ENCODE measurements at regions not wholly inside any gene's neighbourhood (a gene's known extent, or its start where the extent isn't known, plus 50 kb on each side); places are given as distances from the start of the nearest gene placed in this dataset.
"Not testable (repeated sequence)": the region's sequence is repeated elsewhere in the genome, so short reads cannot be mapped to it uniquely, and the experiment has no call there.

DNA sequence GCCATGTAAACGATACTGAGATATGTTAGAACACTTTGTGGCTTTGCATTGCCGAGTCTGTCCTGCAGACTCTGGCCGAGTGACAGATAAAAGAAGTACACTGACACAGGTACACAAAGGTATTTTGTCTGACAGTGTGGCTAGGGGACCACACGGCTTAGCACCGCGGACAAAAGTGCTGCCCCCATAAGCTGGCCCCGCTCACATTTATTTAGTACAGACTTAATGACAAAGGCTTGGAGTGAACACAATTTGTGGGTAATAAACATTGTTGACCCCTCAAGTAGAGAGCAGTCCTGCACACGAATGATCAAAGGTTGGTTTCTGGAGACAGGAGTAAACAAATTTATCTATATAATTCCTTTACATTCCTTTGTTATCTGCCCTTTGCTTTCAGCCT is 976.8 kb downstream of the TRAM1L1 start:
- TF ChIP-seq, protein P1, sequence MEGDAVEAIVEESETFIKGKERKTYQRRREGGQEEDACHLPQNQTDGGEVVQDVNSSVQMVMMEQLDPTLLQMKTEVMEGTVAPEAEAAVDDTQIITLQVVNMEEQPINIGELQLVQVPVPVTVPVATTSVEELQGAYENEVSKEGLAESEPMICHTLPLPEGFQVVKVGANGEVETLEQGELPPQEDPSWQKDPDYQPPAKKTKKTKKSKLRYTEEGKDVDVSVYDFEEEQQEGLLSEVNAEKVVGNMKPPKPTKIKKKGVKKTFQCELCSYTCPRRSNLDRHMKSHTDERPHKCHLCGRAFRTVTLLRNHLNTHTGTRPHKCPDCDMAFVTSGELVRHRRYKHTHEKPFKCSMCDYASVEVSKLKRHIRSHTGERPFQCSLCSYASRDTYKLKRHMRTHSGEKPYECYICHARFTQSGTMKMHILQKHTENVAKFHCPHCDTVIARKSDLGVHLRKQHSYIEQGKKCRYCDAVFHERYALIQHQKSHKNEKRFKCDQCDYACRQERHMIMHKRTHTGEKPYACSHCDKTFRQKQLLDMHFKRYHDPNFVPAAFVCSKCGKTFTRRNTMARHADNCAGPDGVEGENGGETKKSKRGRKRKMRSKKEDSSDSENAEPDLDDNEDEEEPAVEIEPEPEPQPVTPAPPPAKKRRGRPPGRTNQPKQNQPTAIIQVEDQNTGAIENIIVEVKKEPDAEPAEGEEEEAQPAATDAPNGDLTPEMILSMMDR (IDR thresholded peaks at IDR 0.05; ENCODE audit: control extremely low read depth, extremely low read depth): no peak
- Histone ChIP-seq H3K4me3 (no peak overlapping the region), H3K36me3 (ENCODE audit: control insufficient read depth in 4 of 4, insufficient read depth in 4 of 4, low read length in 4 of 4) (no peaks in the 10 kb centered on the region), H3K27me3 (ENCODE audit: control insufficient read depth in 3 of 3, insufficient read depth in 3 of 3, low read length in 2 of 3) (no peaks in the 10 kb centered on the region), H3K4me1 (ENCODE audit: control insufficient read depth in 5 of 5, insufficient read depth in 5 of 5, low read length in 5 of 5) (no peaks in the 10 kb centered on the region), H3K9me3 (ENCODE audit: control insufficient read depth in 4 of 4, insufficient read depth in 3 of 4, low read length in 3 of 4) (peaks cover 0 to 2% (median 0%) of the 10 kb centered on the region in 4 donors), H3K27ac (ENCODE audit: low read depth in 1 of 2, low read length in 1 of 2) (no peak overlapping the region), H3K9ac (ENCODE audit: insufficient read depth in 1 of 2, low read length in 2 of 2) (no peak overlapping the region)
- ATAC-seq (ENCODE audit: insufficient read depth, low FRiP score) (no peak), DNase-seq (no peak)
- 76 to 88% methylated on average over 8 of the region's 8 CpGs for WGBS, 2 donors

DNA sequence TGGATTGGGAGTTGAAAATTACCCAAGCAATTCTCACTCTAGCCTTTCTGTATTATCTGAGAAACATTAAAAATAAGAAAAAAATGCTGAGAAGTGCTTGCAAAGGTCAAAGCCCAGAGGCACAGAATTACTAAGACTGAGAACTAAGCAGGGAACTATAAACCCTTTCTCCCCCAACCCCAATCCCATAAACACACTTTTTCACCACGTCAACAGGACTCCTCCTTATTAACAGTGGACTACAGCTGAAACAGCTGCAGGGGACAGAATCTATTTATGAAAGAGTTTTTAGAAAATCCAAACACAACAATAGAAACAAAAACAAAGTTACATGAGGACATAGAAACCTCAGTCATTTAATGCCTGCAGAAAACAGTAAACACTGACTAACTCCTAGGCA is 984.1 kb downstream of the TRAM1L1 start:
- TF ChIP-seq, protein P1 (IDR thresholded peaks at IDR 0.05; ENCODE audit: control extremely low read depth, extremely low read depth): no peak
- no peak for ATAC-seq (ENCODE audit: insufficient read depth, low FRiP score)

DNA sequence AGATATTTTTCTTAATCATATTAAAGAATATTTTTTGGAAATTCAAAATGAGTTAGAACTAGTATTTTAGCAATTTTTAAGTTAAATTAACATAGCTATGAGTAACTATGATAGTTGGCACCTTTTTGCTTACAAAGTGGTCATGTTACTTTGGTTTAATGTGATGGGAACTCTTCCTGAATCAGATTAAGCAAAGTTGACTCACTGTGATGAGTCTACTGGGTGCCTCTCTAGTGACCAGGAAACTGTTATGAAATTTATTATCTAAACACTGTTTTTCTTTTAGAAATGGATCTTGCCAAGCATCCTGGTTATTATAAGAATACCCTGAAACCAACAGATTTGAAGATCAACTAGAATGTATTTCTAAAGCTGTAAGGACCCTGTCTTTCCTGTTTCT is 985.8 kb downstream of the TRAM1L1 start:
- TF ChIP-seq, protein P1 (IDR thresholded peaks at IDR 0.05; ENCODE audit: control extremely low read depth, extremely low read depth): no peak
- ATAC-seq (ENCODE audit: insufficient read depth, low FRiP score): no peak
- no peaks in the 10 kb centered on the region for H3K4me1 ChIP-seq (ENCODE audit: control insufficient read depth in 5 of 5, insufficient read depth in 5 of 5, low read length in 5 of 5)
- H3K36me3 ChIP-seq (ENCODE audit: control insufficient read depth in 4 of 4, insufficient read depth in 4 of 4, low read length in 4 of 4): no peaks in the 10 kb centered on the region
- no peak overlapping the region for H3K4me3 ChIP-seq
- H3K9me3 ChIP-seq (ENCODE audit: control insufficient read depth in 4 of 4, insufficient read depth in 3 of 4, low read length in 3 of 4): peaks cover 0 to 10% (median 4%) of the 10 kb centered on the region in 4 donors
- no peaks in the 10 kb centered on the region for H3K27me3 ChIP-seq (ENCODE audit: control insufficient read depth in 3 of 3, insufficient read depth in 3 of 3, low read length in 2 of 3)
- H3K27ac ChIP-seq (ENCODE audit: low read depth in 1 of 2, low read length in 1 of 2): no peak overlapping the region
- no peak overlapping the region for H3K9ac ChIP-seq (ENCODE audit: insufficient read depth in 1 of 2, low read length in 2 of 2)
- no peak for DNase-seq

More for the DNA sequence above, 984.1 kb downstream of the TRAM1L1 start:
- H3K27ac ChIP-seq (ENCODE audit: low read depth in 1 of 2, low read length in 1 of 2): no peak overlapping the region
- no peak overlapping the region for H3K9ac ChIP-seq (ENCODE audit: insufficient read depth in 1 of 2, low read length in 2 of 2)
- no peak overlapping the region for H3K4me3 ChIP-seq
- no peaks in the 10 kb centered on the region for H3K27me3 ChIP-seq (ENCODE audit: control insufficient read depth in 3 of 3, insufficient read depth in 3 of 3, low read length in 2 of 3)
- no peak for DNase-seq
- H3K36me3 ChIP-seq (ENCODE audit: control insufficient read depth in 4 of 4, insufficient read depth in 4 of 4, low read length in 4 of 4): no peaks in the 10 kb centered on the region
- peaks cover 0 to 10% (median 4%) of the 10 kb centered on the region in 4 donors for H3K9me3 ChIP-seq (ENCODE audit: control insufficient read depth in 4 of 4, insufficient read depth in 3 of 4, low read length in 3 of 4)
- H3K4me1 ChIP-seq (ENCODE audit: control insufficient read depth in 5 of 5, insufficient read depth in 5 of 5, low read length in 5 of 5): no peaks in the 10 kb centered on the region
- 60 to 62% methylated on average over 1 of the region's 1 CpG for WGBS, 2 donors

- not testable (repeated sequence) for H3K27ac ChIP-seq (ENCODE audit: low read depth in 1 of 2, low read length in 1 of 2); H3K36me3 ChIP-seq (ENCODE audit: control insufficient read depth in 4 of 4, insufficient read depth in 4 of 4, low read length in 4 of 4); DNase-seq; H3K4me3 ChIP-seq; H3K4me1 ChIP-seq (ENCODE audit: control insufficient read depth in 5 of 5, insufficient read depth in 5 of 5, low read length in 5 of 5); H3K27me3 ChIP-seq (ENCODE audit: control insufficient read depth in 3 of 3, insufficient read depth in 3 of 3, low read length in 2 of 3); ATAC-seq (ENCODE audit: insufficient read depth, low FRiP score); H3K9ac ChIP-seq (ENCODE audit: insufficient read depth in 1 of 2, low read length in 2 of 2)
- H3K9me3 ChIP-seq (ENCODE audit: control insufficient read depth in 4 of 4, insufficient read depth in 3 of 4, low read length in 3 of 4): peaks cover 0 to 10% (median 4%) of the 10 kb centered on the region in 4 donors
- 93 to 97% methylated on average over 3 of the region's 3 CpGs for WGBS, 2 donors
These were observed 983.9 kb upstream of the NDST4 start for GRCh38 chr4:116097353-116097752.

Data from lung (tissue), 11 donors.